Keratinocyte (primary cell): ENCODE measurements at regions not wholly inside any gene's neighbourhood (a gene's known extent, or its start where the extent isn't known, plus 50 kb on each side); places are given as distances from the start of the nearest gene placed in this dataset.

Experiments
- EZH2 ChIP-seq: IDR thresholded peaks from one replicate; pipeline ENCODE4 v1.6.1; 2012; ENCODE audit warnings: inconsistent platforms, mild to moderate bottlenecking, low read length, moderate library complexity
- TF ChIP-seq, protein P1 (sequence below), 3 experiments: IDR thresholded peaks in 1 of 3; conservative IDR thresholded peaks in 1 of 3; optimal IDR thresholded peaks in 1 of 3; 2 replicates in 2 of 3; 3 replicates in 1 of 3; pipeline versions ENCODE3 to v1.5.1; 2011; ENCODE audit warnings: low read length in 3 of 3, mild to moderate bottlenecking in 3 of 3, moderate library complexity in 2 of 3, control low read depth in 1 of 3, inconsistent platforms in 1 of 3; ENCODE audit not compliant: insufficient read depth in 2 of 3; ENCODE audit errors: extremely low read depth in 1 of 3

DNA sequence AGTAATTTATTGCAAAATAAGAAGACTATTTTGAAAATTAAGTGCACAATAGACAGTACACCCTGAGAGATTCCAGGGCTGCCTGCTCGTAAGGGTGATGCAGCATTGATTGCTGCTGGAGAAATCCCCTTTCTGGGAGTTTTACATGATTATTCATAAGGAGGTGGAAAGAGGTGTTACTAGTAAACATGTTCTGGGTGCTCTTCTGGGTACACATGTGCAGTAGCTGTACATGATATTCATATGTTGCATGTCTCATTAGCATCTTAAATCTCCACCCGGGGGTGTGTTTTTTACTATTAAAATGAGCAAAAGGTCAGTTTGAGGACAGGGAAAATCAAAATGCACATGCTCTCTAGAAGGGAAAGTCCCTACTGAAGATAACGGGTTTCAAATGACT is 264.8 kb downstream of the CDK5RAP2 start:
- TF ChIP-seq, protein P1, sequence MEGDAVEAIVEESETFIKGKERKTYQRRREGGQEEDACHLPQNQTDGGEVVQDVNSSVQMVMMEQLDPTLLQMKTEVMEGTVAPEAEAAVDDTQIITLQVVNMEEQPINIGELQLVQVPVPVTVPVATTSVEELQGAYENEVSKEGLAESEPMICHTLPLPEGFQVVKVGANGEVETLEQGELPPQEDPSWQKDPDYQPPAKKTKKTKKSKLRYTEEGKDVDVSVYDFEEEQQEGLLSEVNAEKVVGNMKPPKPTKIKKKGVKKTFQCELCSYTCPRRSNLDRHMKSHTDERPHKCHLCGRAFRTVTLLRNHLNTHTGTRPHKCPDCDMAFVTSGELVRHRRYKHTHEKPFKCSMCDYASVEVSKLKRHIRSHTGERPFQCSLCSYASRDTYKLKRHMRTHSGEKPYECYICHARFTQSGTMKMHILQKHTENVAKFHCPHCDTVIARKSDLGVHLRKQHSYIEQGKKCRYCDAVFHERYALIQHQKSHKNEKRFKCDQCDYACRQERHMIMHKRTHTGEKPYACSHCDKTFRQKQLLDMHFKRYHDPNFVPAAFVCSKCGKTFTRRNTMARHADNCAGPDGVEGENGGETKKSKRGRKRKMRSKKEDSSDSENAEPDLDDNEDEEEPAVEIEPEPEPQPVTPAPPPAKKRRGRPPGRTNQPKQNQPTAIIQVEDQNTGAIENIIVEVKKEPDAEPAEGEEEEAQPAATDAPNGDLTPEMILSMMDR (optimal IDR thresholded peaks at IDR 0.05 in 1 of 3, IDR thresholded peaks at IDR 0.05 in 1 of 3, conservative IDR thresholded peaks at IDR 0.05 in 1 of 3; ENCODE audit: extremely low read depth in 1 of 3, insufficient read depth in 2 of 3, low read length in 3 of 3), result no peak
- no peak for TF ChIP-seq EZH2
